HFFc6 (cell line): ENCODE measurements at regions not wholly inside any gene's neighbourhood (a gene's known extent, or its start where the extent isn't known, plus 50 kb on each side); places are given as distances from the start of the nearest gene placed in this dataset.

ENCODE experiments used
- DNase-seq: peaks from one replicate; pipeline ENCODE4 v3.0.0-alpha.2; 2018
- H3K27ac Mint-ChIP-seq: 2 replicates; pipeline ENCODE4 v1.8.0; 2020; ENCODE audit warnings: mild to moderate bottlenecking, mixed read lengths
- H3K27me3 Mint-ChIP-seq: 2 replicates; pipeline ENCODE4 v1.8.0; 2021; ENCODE audit warnings: mild to moderate bottlenecking, moderate library complexity, mixed read lengths; ENCODE audit not compliant: insufficient read depth
- H3K36me3 Mint-ChIP-seq: 2 replicates; pipeline ENCODE4 v1.8.0; 2021; ENCODE audit warnings: low read depth, mixed read lengths
- H3K4me1 Mint-ChIP-seq: 2 replicates; pipeline ENCODE4 v1.8.0; 2020; ENCODE audit warnings: low read depth, mixed read lengths
- H3K4me3 Mint-ChIP-seq: 2 replicates; pipeline ENCODE4 v1.8.0; 2020; ENCODE audit warnings: mild to moderate bottlenecking, moderate library complexity, mixed read lengths
- H3K9me3 Mint-ChIP-seq: 2 replicates; pipeline ENCODE4 v1.8.0; 2020; ENCODE audit warnings: mild to moderate bottlenecking, mixed read lengths
- CTCF ChIP-seq: fragments of 200-600 bp; sonication (generic); IDR thresholded peaks from 2 replicates; pipeline ENCODE4 v1.5.0; 2021; ENCODE audit warnings: antibody characterized with exemption, mild to moderate bottlenecking

- no peaks in the 10 kb centered on the region for H3K4me1 Mint-ChIP-seq
- H3K27ac Mint-ChIP-seq: no peak overlapping the region
- TF ChIP-seq CTCF: no peak
- H3K9me3 Mint-ChIP-seq: peaks cover 13% of the 10 kb centered on the region
- DNase-seq: no peak
- no peak overlapping the region for H3K4me3 Mint-ChIP-seq
- H3K27me3 Mint-ChIP-seq: no peaks in the 10 kb centered on the region
- H3K36me3 Mint-ChIP-seq: no peaks in the 10 kb centered on the region
Measured at GRCh38 chrX:82219129-82219528, 1017.2 kb downstream of the SH3BGRL start.

GRCh38 chrX:82224961-82225360, 1023.1 kb downstream of the SH3BGRL start:
- H3K27ac Mint-ChIP-seq: no peak overlapping the region
- H3K4me1 Mint-ChIP-seq: no peaks in the 10 kb centered on the region
- no peak overlapping the region for H3K4me3 Mint-ChIP-seq
- 0 out of 2 replicates have a peak, but pooled peaks cover 5% of the 10 kb centered on the region for H3K9me3 Mint-ChIP-seq
- no peak for DNase-seq
- no peak for TF ChIP-seq CTCF
- no peaks in the 10 kb centered on the region for H3K36me3 Mint-ChIP-seq
- no peaks in the 10 kb centered on the region for H3K27me3 Mint-ChIP-seq

- DNase-seq: no peak
- no peaks in the 10 kb centered on the region for H3K4me1 Mint-ChIP-seq
- H3K27ac Mint-ChIP-seq: no peak overlapping the region
- no peaks in the 10 kb centered on the region; the same call in 1 of the 2 replicates for H3K27me3 Mint-ChIP-seq
- no peaks in the 10 kb centered on the region for H3K36me3 Mint-ChIP-seq
- no peak for TF ChIP-seq CTCF
- H3K9me3 Mint-ChIP-seq: peaks cover 21% of the 10 kb centered on the region
- H3K4me3 Mint-ChIP-seq: no peak overlapping the region
Measured at GRCh38 chrX:82230013-82230412, 1028.1 kb downstream of the SH3BGRL start.

- Mint-ChIP-seq H3K27me3 (no peaks in the 10 kb centered on the region; the same call in 1 of the 2 replicates), H3K4me3 (no peak overlapping the region), H3K27ac (no peak overlapping the region), H3K9me3 (peaks cover 24% of the 10 kb centered on the region), H3K36me3 (no peaks in the 10 kb centered on the region), H3K4me1 (no peaks in the 10 kb centered on the region)
- DNase-seq: no peak
- TF ChIP-seq CTCF: no peak
Measured at GRCh38 chrX:82232679-82233078, 1030.8 kb downstream of the SH3BGRL start.

GRCh38 chrX:82237328-82237727, 1035.4 kb downstream of the SH3BGRL start:
- Mint-ChIP-seq H3K4me1 (no peaks in the 10 kb centered on the region), H3K36me3 (no peaks in the 10 kb centered on the region), H3K4me3 (no peak overlapping the region), H3K27ac (no peak overlapping the region), H3K27me3 (no peaks in the 10 kb centered on the region; the same call in 1 of the 2 replicates), H3K9me3 (peaks cover 24% of the 10 kb centered on the region)
- DNase-seq: no peak
- no peak for TF ChIP-seq CTCF
